ENCODE measurements at regions not wholly inside any gene's neighbourhood (a gene's known extent, or its start where the extent isn't known, plus 50 kb on each side); places are given as distances from the start of the nearest gene placed in this dataset.
"Not testable (repeated sequence)": the region's sequence is repeated elsewhere in the genome, so short reads cannot be mapped to it uniquely, and the experiment has no call there.

GRCh38 chr21:7825627-7826026 lies 2695.8 kb upstream of the TPTE start:
- H4K91ac ChIP-seq (replicated peaks; ENCODE audit: insufficient read length, low read length); H4K8ac ChIP-seq (ENCODE audit: extremely low read depth, insufficient read depth, low read length); H3K18ac ChIP-seq (ENCODE audit: extremely low read depth, low read length); H2BK12ac ChIP-seq (ENCODE audit: low read depth, low read length); H2AFZ ChIP-seq (ENCODE audit: low read length); H3K4me2 ChIP-seq (ENCODE audit: insufficient read depth in 1 of 2, low read depth in 2 of 2, low read length in 2 of 2); H3K4ac ChIP-seq (replicated peaks; ENCODE audit: insufficient read length, low read depth, low read length); CTCF ChIA-PET (ENCODE audit: partially characterized antibody); H3K4me3 ChIP-seq (ENCODE audit: extremely low read depth in 1 of 4, insufficient read depth in 2 of 4, low read depth in 3 of 4, low read length in 4 of 4); FAIRE-seq; H3K4me1 ChIP-seq (replicated peaks in 1 of 4; ENCODE audit: control insufficient read depth in 3 of 4, insufficient read depth in 4 of 4, low read length in 3 of 4); H3K79me2 ChIP-seq (ENCODE audit: control insufficient read depth in 1 of 2, insufficient read depth in 2 of 2, low read length in 2 of 2); H3K27ac ChIP-seq (ENCODE audit: low read depth, low read length); H3K14ac ChIP-seq (ENCODE audit: insufficient read length); H2AK5ac ChIP-seq (ENCODE audit: low read depth, low read length); H3K9ac ChIP-seq (replicated peaks in 1 of 4; ENCODE audit: extremely low read depth in 1 of 4, low read depth in 3 of 4, low read length in 3 of 4); POLR2A ChIA-PET (ENCODE audit: partially characterized antibody); H3K9me3 ChIP-seq (ENCODE audit: insufficient read depth in 2 of 2, low read depth in 1 of 2, low read length in 1 of 2); H4K20me1 ChIP-seq (replicated peaks in 1 of 2; ENCODE audit: control insufficient read depth in 1 of 2, insufficient read depth in 2 of 2, low read length in 2 of 2); H3K56ac ChIP-seq (replicated peaks; ENCODE audit: insufficient read length, low read depth, low read length); H2BK120ac ChIP-seq (replicated peaks; ENCODE audit: low read depth, low read length); H3K79me1 ChIP-seq (ENCODE audit: low read depth, low read length); H3K23ac ChIP-seq (ENCODE audit: insufficient read length); H4K5ac ChIP-seq (ENCODE audit: insufficient read length, low read depth, low read length); H2BK5ac ChIP-seq (ENCODE audit: low read depth, low read length); H3K36me3 ChIP-seq (ENCODE audit: control insufficient read depth in 2 of 4, insufficient read depth in 4 of 4, low read length in 3 of 4); H3K23me2 ChIP-seq (ENCODE audit: low read depth, low read length); DNase-seq (ENCODE audit: low read depth in 1 of 2, low spot score in 2 of 2); H3K27me3 ChIP-seq (replicated peaks in 1 of 4; ENCODE audit: control insufficient read depth in 3 of 4, extremely low read depth in 1 of 4, insufficient read depth in 3 of 4, low read length in 3 of 4); H2BK15ac ChIP-seq (ENCODE audit: low read length); H2BK20ac ChIP-seq (ENCODE audit: low read length): not testable (repeated sequence)
- WGBS, 2 experiments (ENCODE audit: extremely low coverage in 1 of 2, insufficient coverage in 1 of 2, insufficient read length in 1 of 2, insufficient replicate concordance in 2 of 2, low coverage in 1 of 2, low lambda C conversion rate in 2 of 2, missing lambda C conversion rate in 1 of 2) = no CpG with 5 or more reads among the region's 10 CpGs

- H2BK5ac ChIP-seq (ENCODE audit: low read depth, low read length); CTCF ChIA-PET (ENCODE audit: partially characterized antibody); H3K4me2 ChIP-seq (ENCODE audit: insufficient read depth in 1 of 2, low read depth in 2 of 2, low read length in 2 of 2); H2AK5ac ChIP-seq (ENCODE audit: low read depth, low read length); H4K5ac ChIP-seq (ENCODE audit: insufficient read length, low read depth, low read length); H4K20me1 ChIP-seq (replicated peaks in 1 of 2; ENCODE audit: control insufficient read depth in 1 of 2, insufficient read depth in 2 of 2, low read length in 2 of 2); H3K56ac ChIP-seq (replicated peaks; ENCODE audit: insufficient read length, low read depth, low read length); H3K4me3 ChIP-seq (ENCODE audit: extremely low read depth in 1 of 4, insufficient read depth in 2 of 4, low read depth in 3 of 4, low read length in 4 of 4); H3K27me3 ChIP-seq (replicated peaks in 1 of 4; ENCODE audit: control insufficient read depth in 3 of 4, extremely low read depth in 1 of 4, insufficient read depth in 3 of 4, low read length in 3 of 4); H3K18ac ChIP-seq (ENCODE audit: extremely low read depth, low read length); H3K79me2 ChIP-seq (ENCODE audit: control insufficient read depth in 1 of 2, insufficient read depth in 2 of 2, low read length in 2 of 2); POLR2A ChIA-PET (ENCODE audit: partially characterized antibody); H2BK120ac ChIP-seq (replicated peaks; ENCODE audit: low read depth, low read length); DNase-seq (ENCODE audit: low read depth in 1 of 2, low spot score in 2 of 2); H3K4ac ChIP-seq (replicated peaks; ENCODE audit: insufficient read length, low read depth, low read length); H2BK12ac ChIP-seq (ENCODE audit: low read depth, low read length); H3K23ac ChIP-seq (ENCODE audit: insufficient read length); H3K4me1 ChIP-seq (replicated peaks in 1 of 4; ENCODE audit: control insufficient read depth in 3 of 4, insufficient read depth in 4 of 4, low read length in 3 of 4); H3K9me3 ChIP-seq (ENCODE audit: insufficient read depth in 2 of 2, low read depth in 1 of 2, low read length in 1 of 2); H4K91ac ChIP-seq (replicated peaks; ENCODE audit: insufficient read length, low read length); H3K79me1 ChIP-seq (ENCODE audit: low read depth, low read length); H3K9ac ChIP-seq (replicated peaks in 1 of 4; ENCODE audit: extremely low read depth in 1 of 4, low read depth in 3 of 4, low read length in 3 of 4); FAIRE-seq; H3K23me2 ChIP-seq (ENCODE audit: low read depth, low read length); H2BK15ac ChIP-seq (ENCODE audit: low read length); H3K14ac ChIP-seq (ENCODE audit: insufficient read length); H2AFZ ChIP-seq (ENCODE audit: low read length); H4K8ac ChIP-seq (ENCODE audit: extremely low read depth, insufficient read depth, low read length); H3K27ac ChIP-seq (ENCODE audit: low read depth, low read length); H2BK20ac ChIP-seq (ENCODE audit: low read length); H3K36me3 ChIP-seq (ENCODE audit: control insufficient read depth in 2 of 4, insufficient read depth in 4 of 4, low read length in 3 of 4): not testable (repeated sequence)
- no CpG with 5 or more reads among the region's 6 CpGs for WGBS, 2 experiments (ENCODE audit: extremely low coverage in 1 of 2, insufficient coverage in 1 of 2, insufficient read length in 1 of 2, insufficient replicate concordance in 2 of 2, low coverage in 1 of 2, low lambda C conversion rate in 2 of 2, missing lambda C conversion rate in 1 of 2)
Observed at GRCh38 chr21:7826174-7826573, 2695.2 kb upstream of the TPTE start.
